ENCODE measurements at regions not wholly inside any gene's neighbourhood (a gene's known extent, or its start where the extent isn't known, plus 50 kb on each side); places are given as distances from the start of the nearest gene placed in this dataset.

- intact Hi-C loops (cut with DNase I, micrococcal nuclease) = no loop called here
- ATAC-seq (no peak), DNase-seq (no peak)
These were observed 74.3 kb upstream of the STAC start for GRCh38 chr3:36305929-36306520.

- intact Hi-C loops (cut with DNase I, micrococcal nuclease) = no loop called here
- ATAC-seq (no peak), DNase-seq (no peak)
These were observed 71.2 kb upstream of the STAC start for GRCh38 chr3:36309092-36309491.

- intact Hi-C loops (cut with DNase I, micrococcal nuclease) = no loop called here
- no peak for ATAC-seq
- no peak for DNase-seq
These were observed 68.0 kb upstream of the STAC start for GRCh38 chr3:36312351-36312750.

GRCh38 chr3:36317915-36318314 lies 62.4 kb upstream of the STAC start:
- intact Hi-C loops (cut with DNase I, micrococcal nuclease) = no loop called here
- ATAC-seq = no peak
- no peak for DNase-seq

GRCh38 chr3:36318621-36319200 lies 61.6 kb upstream of the STAC start:
- intact Hi-C loops (cut with DNase I, micrococcal nuclease) = no loop called here
- DNase-seq (no peak), ATAC-seq (no peak)

- intact Hi-C loops (cut with DNase I, micrococcal nuclease) = no loop called here
- ATAC-seq (no peak), DNase-seq (no peak)
These were observed 60.6 kb upstream of the STAC start for GRCh38 chr3:36319680-36320079.
